ENCODE measurements at regions not wholly inside any gene's neighbourhood (a gene's known extent, or its start where the extent isn't known, plus 50 kb on each side); places are given as distances from the start of the nearest gene placed in this dataset.

- no peak for DNase-seq (ENCODE audit: low read depth)
- no peak for TF ChIP-seq CTCF (IDR thresholded peaks at IDR 0.05; ENCODE audit: low read depth, low read length, missing control alignments)
- H3K4me3 ChIP-seq (ENCODE audit: low read depth, low read length): no peak overlapping the region
Measured at GRCh38 chr3:83946049-83946448, 1012.7 kb upstream of the CADM2 start.

- no peak for TF ChIP-seq CTCF (IDR thresholded peaks at IDR 0.05; ENCODE audit: low read depth, low read length, missing control alignments)
- no peak for DNase-seq (ENCODE audit: low read depth)
Measured at GRCh38 chr3:83946554-83946953, 1012.2 kb upstream of the CADM2 start.

GRCh38 chr3:83948771-83949170, 1010.0 kb upstream of the CADM2 start:
- TF ChIP-seq CTCF (IDR thresholded peaks at IDR 0.05; ENCODE audit: low read depth, low read length, missing control alignments): no peak
- H3K4me3 ChIP-seq (ENCODE audit: low read depth, low read length): no peak overlapping the region
- no peak for DNase-seq (ENCODE audit: low read depth)

More at GRCh38 chr3:83946554-83946953, 1012.2 kb upstream of the CADM2 start:
- no peak overlapping the region for H3K4me3 ChIP-seq (ENCODE audit: low read depth, low read length)

GRCh38 chr3:83953417-83954089, 1005.2 kb upstream of the CADM2 start:
- no peak for TF ChIP-seq CTCF (IDR thresholded peaks at IDR 0.05; ENCODE audit: low read depth, low read length, missing control alignments)
- H3K4me3 ChIP-seq (ENCODE audit: low read depth, low read length): no peak overlapping the region
- no peak for DNase-seq (ENCODE audit: low read depth)

GRCh38 chr3:83956431-83956830, 1002.4 kb upstream of the CADM2 start:
- no peak for DNase-seq (ENCODE audit: low read depth)
- H3K4me3 ChIP-seq (ENCODE audit: low read depth, low read length): no peak overlapping the region
- no peak for TF ChIP-seq CTCF (IDR thresholded peaks at IDR 0.05; ENCODE audit: low read depth, low read length, missing control alignments)

DNA sequence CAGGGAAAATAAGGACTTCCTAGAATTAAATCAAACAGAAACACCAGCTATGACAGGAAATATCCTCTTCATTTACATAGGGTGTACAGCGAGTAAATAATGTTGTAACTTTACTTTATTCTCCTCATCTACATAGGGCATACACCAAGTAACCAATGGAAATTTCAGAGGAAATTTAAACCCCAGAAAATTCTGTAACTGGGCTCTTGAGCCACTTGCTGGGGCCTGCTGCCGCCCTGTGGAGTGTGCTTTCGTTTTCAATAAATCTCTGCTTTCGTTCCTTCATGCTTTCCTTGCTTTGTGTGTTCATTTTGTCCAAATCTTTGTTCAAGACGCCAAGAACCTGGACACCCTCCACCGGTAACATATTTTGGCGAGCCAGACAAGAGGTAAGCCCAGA, 990.4 kb upstream of the CADM2 start:
- H3K4me3 ChIP-seq (ENCODE audit: low read depth, low read length): no peak overlapping the region
- DNase-seq (ENCODE audit: low read depth): no peak
- no peak for TF ChIP-seq CTCF (IDR thresholded peaks at IDR 0.05; ENCODE audit: low read depth, low read length, missing control alignments)

DNA sequence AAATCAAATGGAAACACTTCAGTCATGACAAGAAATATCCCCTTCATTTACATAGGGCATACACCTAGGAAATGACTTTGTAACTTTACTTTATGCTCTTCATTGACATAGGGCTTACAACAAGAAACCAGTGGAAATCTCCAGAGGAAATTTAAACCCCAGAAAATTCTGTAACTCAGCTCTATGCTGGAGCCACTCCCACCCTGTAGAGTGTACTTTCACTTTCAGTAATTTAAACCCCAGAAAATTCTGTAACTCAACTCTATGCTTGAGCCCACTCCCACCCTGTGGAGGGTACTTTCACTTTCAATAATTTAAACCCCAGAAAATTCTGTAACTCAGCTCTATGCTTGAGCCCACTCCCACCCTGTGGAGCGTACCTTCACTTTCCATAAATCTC, 987.1 kb upstream of the CADM2 start:
- no peak overlapping the region for H3K4me3 ChIP-seq (ENCODE audit: low read depth, low read length)
- no peak for DNase-seq (ENCODE audit: low read depth)

More for the DNA sequence above, 987.1 kb upstream of the CADM2 start:
- no peak for TF ChIP-seq CTCF (IDR thresholded peaks at IDR 0.05; ENCODE audit: low read depth, low read length, missing control alignments)

Measured in GM12864 (cell line).